Cardiac septum (tissue), 1 donor: ENCODE measurements at regions not wholly inside any gene's neighbourhood (a gene's known extent, or its start where the extent isn't known, plus 50 kb on each side); places are given as distances from the start of the nearest gene placed in this dataset. TPM values are rescaled to one million over a fixed set of nuclear protein-coding genes. Genes with fewer than 3 reads are reported as not detected.
"Not testable (repeated sequence)": the region's sequence is repeated elsewhere in the genome, so short reads cannot be mapped to it uniquely, and the experiment has no call there.

Source experiments
- DNase-seq: peaks from one replicate; pipeline ENCODE4 v3.0.0-alpha.2; 2020; ENCODE audit warnings: low spot score
- intact Hi-C: fragments of 100-400 bp; cut with DNase I; formaldehyde crosslinking; loops from one replicate; pipeline ENCODE4 v1.14.0; 2022
- microRNA-seq: library from miRNA; unstranded; fragments of <30 nt; microRNA quantifications from one replicate; pipeline ENCODE4 v1.2.0, GENCODE V29; 2020
- donor health status: DM: no; HTN: no; CAD: no.

DNA sequence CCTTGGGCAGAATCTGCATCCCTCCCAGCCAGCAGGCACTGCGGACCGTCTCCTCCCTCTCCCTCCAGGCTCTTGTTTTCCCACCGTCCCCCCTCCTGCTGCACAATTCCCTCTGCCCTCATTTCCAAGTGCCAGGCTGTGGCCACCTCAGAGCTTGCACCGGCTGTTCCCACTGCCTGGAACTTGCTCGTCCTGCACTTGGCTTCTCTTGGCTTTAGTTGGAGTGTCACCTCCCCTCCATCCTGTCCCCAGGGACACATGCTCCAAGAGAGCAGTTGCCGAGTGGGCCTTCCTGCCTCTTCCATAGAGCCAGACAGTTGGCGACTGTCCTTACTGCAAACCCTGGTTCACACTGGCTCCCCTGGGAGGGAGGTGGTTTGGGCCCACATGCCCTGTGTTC, 87.0 kb upstream of the DRD5 start:
- DNase-seq: not testable (repeated sequence)
- intact Hi-C loops: loop anchor here (5.0 to 10.0 kb wide), 2 partner anchors 323 to 370 kb away; no protein-coding TSS in a partner anchor

DNA sequence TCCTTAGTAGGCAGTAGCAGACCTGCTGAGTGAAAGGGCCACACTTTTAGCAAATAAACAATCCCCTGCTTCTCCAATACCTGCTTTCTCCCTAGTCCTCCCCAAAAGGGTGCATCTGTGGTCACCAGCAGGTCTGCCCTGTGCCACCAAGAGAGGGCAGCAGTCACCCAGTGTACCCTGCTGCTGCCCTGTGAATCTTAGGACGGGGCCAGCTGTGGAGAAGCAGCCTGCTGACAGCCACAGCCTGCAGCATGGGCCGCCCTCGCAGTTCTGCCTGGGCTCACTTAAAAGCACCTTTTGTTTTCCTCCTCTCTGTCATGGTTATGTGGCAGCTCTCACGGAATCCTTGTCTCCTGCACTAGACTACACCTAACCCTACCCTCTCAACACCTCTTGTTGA, 85.4 kb upstream of the DRD5 start:
- not testable (repeated sequence) for DNase-seq
- intact Hi-C loops: loop anchor here (10.0 kb wide), 1 partner anchor 369 kb away; no protein-coding TSS in a partner anchor

- intact Hi-C loops: loop anchor here (10.0 kb wide), 1 partner anchor 368 kb away; no protein-coding TSS in a partner anchor
- not testable (repeated sequence) for DNase-seq
Measured at GRCh38 chr4:9696561-9696960, 84.9 kb upstream of the DRD5 start.

- DNase-seq, intact Hi-C loops: not testable (repeated sequence)
Measured at GRCh38 chr4:9702019-9702418, 79.4 kb upstream of the DRD5 start.

DNA sequence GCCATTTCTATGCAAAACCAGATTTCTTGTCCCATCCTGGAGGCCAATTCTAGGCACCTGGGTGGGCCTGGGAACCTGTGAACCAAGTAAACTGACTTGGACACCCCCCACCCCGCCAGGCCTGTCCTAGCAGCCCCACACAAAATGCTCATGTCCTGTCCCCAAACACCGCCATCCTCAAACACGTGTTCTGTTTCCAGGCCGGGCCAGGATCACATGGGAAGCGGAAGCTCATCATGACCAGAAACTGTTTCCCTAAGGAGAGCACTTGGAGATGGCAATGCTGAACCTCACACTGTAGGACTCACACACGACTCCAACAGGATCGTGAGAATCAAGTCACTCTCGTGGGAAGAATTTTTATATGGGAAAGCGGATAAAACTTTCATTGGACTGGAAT, 78.7 kb upstream of the DRD5 start:
- intact Hi-C loops, DNase-seq: not testable (repeated sequence)

- DNase-seq: no peak
- intact Hi-C loops: no loop called here
Measured at GRCh38 chr4:9703391-9703790, 78.0 kb upstream of the DRD5 start.

GRCh38 chr4:9704126-9704525, 77.3 kb upstream of the DRD5 start:
- intact Hi-C loops, DNase-seq: not testable (repeated sequence)

- intact Hi-C loops: no loop called here
- DNase-seq: no peak
Measured at GRCh38 chr4:9704551-9705332, 76.7 kb upstream of the DRD5 start.

GRCh38 chr4:9707281-9707680, 74.2 kb upstream of the DRD5 start:
- DNase-seq, intact Hi-C loops: not testable (repeated sequence)

GRCh38 chr4:9707936-9708335, 73.5 kb upstream of the DRD5 start:
- intact Hi-C loops: not testable (repeated sequence)

GRCh38 chr4:9709724-9710123, 71.7 kb upstream of the DRD5 start:
- no peak for DNase-seq
- intact Hi-C loops: no loop called here

More at GRCh38 chr4:9707936-9708335, 73.5 kb upstream of the DRD5 start:
- DNase-seq: not testable (repeated sequence)

- DNase-seq, intact Hi-C loops: not testable (repeated sequence)
Measured at GRCh38 chr4:9715271-9715670, 66.2 kb upstream of the DRD5 start.

GRCh38 chr4:9716093-9716492, 65.3 kb upstream of the DRD5 start:
- intact Hi-C loops: no loop called here
- no peak for DNase-seq

DNA sequence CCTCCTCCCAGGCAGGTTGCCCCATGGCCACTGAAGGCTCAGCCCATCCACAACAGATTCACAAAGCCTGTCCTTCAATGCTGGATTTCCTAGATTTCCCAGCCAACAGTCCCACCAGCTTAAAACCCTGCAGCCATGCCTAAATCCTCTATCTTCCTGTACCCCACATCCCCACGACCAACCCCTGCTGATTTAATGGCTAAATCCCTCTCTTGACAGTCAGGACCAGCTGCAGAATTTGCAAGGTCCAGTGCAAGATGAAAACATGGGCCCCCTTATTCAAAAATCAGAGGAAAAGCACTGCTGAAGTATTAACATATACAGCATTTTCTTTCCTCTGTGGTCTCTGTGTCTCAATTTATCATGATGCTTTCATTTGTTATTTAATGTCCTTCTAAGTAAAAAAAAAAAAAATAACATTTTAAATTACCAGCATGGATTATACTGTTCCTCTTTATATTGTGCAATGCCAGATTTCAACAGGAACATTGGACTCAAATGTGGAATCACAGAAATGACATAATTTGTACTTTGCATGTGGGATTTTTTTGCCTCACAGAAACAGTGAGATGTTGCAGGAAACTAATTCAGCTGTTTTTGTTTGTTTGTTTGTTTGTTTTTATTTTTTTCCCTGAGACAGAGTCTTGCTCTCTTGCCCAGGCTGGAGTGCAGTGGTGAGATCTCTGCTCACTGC, 63.0 kb upstream of the DRD5 start:
- DNase-seq, intact Hi-C loops: not testable (repeated sequence)

- intact Hi-C loops, DNase-seq: not testable (repeated sequence)
Measured at GRCh38 chr4:9722131-9722530, 59.3 kb upstream of the DRD5 start.

Small RNA genes lying in the stretch of these regions (microRNA-seq; reads per million reads assigned to microRNA genes)
- not detected for gene MIR548I2
